Mesothelial cell of epicardium (in vitro differentiated cells): ENCODE measurements at regions not wholly inside any gene's neighbourhood (a gene's known extent, or its start where the extent isn't known, plus 50 kb on each side); places are given as distances from the start of the nearest gene placed in this dataset.
"Not testable (repeated sequence)": the region's sequence is repeated elsewhere in the genome, so short reads cannot be mapped to it uniquely, and the experiment has no call there.

Source experiments
- DNase-seq, 2 experiments: peaks; one replicate each; pipeline ENCODE4 v3.0.0; 2021; ENCODE audit warnings: low spot score in 2 of 2; ENCODE audit not compliant: unreplicated experiment in 2 of 2
- H3K27ac Mint-ChIP-seq: 2 replicates; pipeline ENCODE4 v1.8.0; 2021; ENCODE audit warnings: mixed read lengths
- H3K27me3 Mint-ChIP-seq: 2 replicates; pipeline ENCODE4 v1.8.0; 2021; ENCODE audit warnings: low read depth, mixed read lengths
- H3K36me3 Mint-ChIP-seq: 2 replicates; pipeline ENCODE4 v1.8.0; 2021; ENCODE audit warnings: mixed read lengths
- H3K4me1 Mint-ChIP-seq: 2 replicates; pipeline ENCODE4 v1.8.0; 2021; ENCODE audit warnings: mixed read lengths
- H3K4me3 Mint-ChIP-seq: 2 replicates; pipeline ENCODE4 v1.8.0; 2021; ENCODE audit warnings: mild to moderate bottlenecking, moderate library complexity, mixed read lengths
- H3K9me3 Mint-ChIP-seq: 2 replicates; pipeline ENCODE4 v1.8.0; 2021; ENCODE audit warnings: mixed read lengths
- CTCF ChIP-seq: fragments of 200-600 bp; sonication (generic); IDR thresholded peaks from one replicate; pipeline ENCODE4 v1.5.0; 2021; ENCODE audit warnings: antibody characterized with exemption; ENCODE audit not compliant: unreplicated experiment

- peak; percentile 50 for TF ChIP-seq CTCF
- H3K4me3 Mint-ChIP-seq: no peak overlapping the region
- peaks cover 30% of the 10 kb centered on the region for H3K4me1 Mint-ChIP-seq
- H3K36me3 Mint-ChIP-seq: no peaks in the 10 kb centered on the region
- no peak overlapping the region for H3K27ac Mint-ChIP-seq
- DNase-seq: no peak
- H3K9me3 Mint-ChIP-seq: no peaks in the 10 kb centered on the region
- no peaks in the 10 kb centered on the region for H3K27me3 Mint-ChIP-seq
Observed at GRCh38 chr11:69950120-69950519, 128.0 kb upstream of the ANO1 start.

- Mint-ChIP-seq H3K9me3 (no peaks in the 10 kb centered on the region), H3K27ac (no peak overlapping the region), H3K36me3 (no peaks in the 10 kb centered on the region), H3K27me3 (no peaks in the 10 kb centered on the region), H3K4me3 (no peak overlapping the region), H3K4me1 (peaks cover 33% of the 10 kb centered on the region)
- no peak for TF ChIP-seq CTCF
- no peak for DNase-seq
Observed at GRCh38 chr11:69950621-69951020, 127.5 kb upstream of the ANO1 start.

- Mint-ChIP-seq H3K4me3 (no peak overlapping the region), H3K27ac (no peak overlapping the region), H3K9me3 (no peaks in the 10 kb centered on the region), H3K4me1 (peaks cover 42% of the 10 kb centered on the region), H3K27me3 (no peaks in the 10 kb centered on the region), H3K36me3 (no peaks in the 10 kb centered on the region)
- no peak for TF ChIP-seq CTCF
- DNase-seq: no peak
Observed at GRCh38 chr11:69951821-69952220, 126.3 kb upstream of the ANO1 start.

GRCh38 chr11:69952229-69952975 is 125.7 kb upstream of the ANO1 start:
- not testable (repeated sequence) for H3K4me3 Mint-ChIP-seq, H3K9me3 Mint-ChIP-seq, H3K36me3 Mint-ChIP-seq, H3K27me3 Mint-ChIP-seq, H3K27ac Mint-ChIP-seq, DNase-seq
- peaks cover 47% of the 10 kb centered on the region for H3K4me1 Mint-ChIP-seq

GRCh38 chr11:69953356-69953755 is 124.8 kb upstream of the ANO1 start:
- no peaks in the 10 kb centered on the region for H3K36me3 Mint-ChIP-seq
- H3K4me3 Mint-ChIP-seq: no peak overlapping the region
- no peaks in the 10 kb centered on the region for H3K27me3 Mint-ChIP-seq
- H3K4me1 Mint-ChIP-seq: peaks cover 47% of the 10 kb centered on the region
- DNase-seq: no peak
- no peaks in the 10 kb centered on the region for H3K9me3 Mint-ChIP-seq
- H3K27ac Mint-ChIP-seq: no peak overlapping the region
- no peak for TF ChIP-seq CTCF

GRCh38 chr11:69954756-69955155 is 123.4 kb upstream of the ANO1 start:
- Mint-ChIP-seq H3K36me3 (no peaks in the 10 kb centered on the region), H3K27me3 (no peaks in the 10 kb centered on the region), H3K27ac (no peak overlapping the region), H3K9me3 (no peaks in the 10 kb centered on the region), H3K4me3 (no peak overlapping the region), H3K4me1 (peaks cover 47% of the 10 kb centered on the region)
- no peak for DNase-seq
- no peak for TF ChIP-seq CTCF
